OCI-LY3 (cell line): ENCODE measurements at regions not wholly inside any gene's neighbourhood (a gene's known extent, or its start where the extent isn't known, plus 50 kb on each side); places are given as distances from the start of the nearest gene placed in this dataset.
"Not testable (repeated sequence)": the region's sequence is repeated elsewhere in the genome, so short reads cannot be mapped to it uniquely, and the experiment has no call there.

Experiments
- CTCF ChIP-seq: fragments of 200-600, 300-600 bp; sonication (generic); IDR thresholded peaks from 2 replicates; pipeline ENCODE4 v1.5.1; 2014; ENCODE audit warnings: antibody characterized with exemption, low read length, low read depth
- EZH2phosphoT487 ChIP-seq: fragments of 200-600 bp; shearing (Covaris generic); IDR thresholded peaks from 2 replicates; pipeline ENCODE4 v1.6.1; 2018; ENCODE audit warnings: antibody characterized with exemption, mixed run types, low read depth

GRCh38 chr11:3498356-3498755, 119.4 kb upstream of the ZNF195 start:
- not testable (repeated sequence) for TF ChIP-seq CTCF, EZH2phosphoT487
